ENCODE measurements at regions not wholly inside any gene's neighbourhood (a gene's known extent, or its start where the extent isn't known, plus 50 kb on each side); places are given as distances from the start of the nearest gene placed in this dataset.

DNA sequence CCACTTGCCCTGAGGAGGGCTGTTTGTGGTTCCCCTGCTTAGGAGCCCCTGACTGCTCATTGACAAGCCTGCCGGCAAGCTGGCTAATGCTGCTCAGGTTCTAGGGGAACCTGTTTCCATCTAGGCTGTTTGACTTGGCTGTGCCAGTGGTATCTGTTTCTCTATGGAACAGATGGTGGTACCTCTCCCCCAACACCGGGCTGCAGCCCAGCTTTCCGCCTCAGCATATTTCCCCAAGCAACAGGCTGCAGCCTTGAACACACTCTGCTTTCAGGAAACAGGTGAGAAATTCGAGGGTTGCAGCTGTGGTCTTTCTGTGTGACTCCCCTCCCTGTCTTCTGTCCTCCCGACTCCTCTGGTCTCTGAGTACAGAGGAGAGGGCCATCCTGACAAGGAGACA lies 132.3 kb downstream of the TMEM132E start:
- DNase-seq (ENCODE audit: low read depth) = no peak

DNA sequence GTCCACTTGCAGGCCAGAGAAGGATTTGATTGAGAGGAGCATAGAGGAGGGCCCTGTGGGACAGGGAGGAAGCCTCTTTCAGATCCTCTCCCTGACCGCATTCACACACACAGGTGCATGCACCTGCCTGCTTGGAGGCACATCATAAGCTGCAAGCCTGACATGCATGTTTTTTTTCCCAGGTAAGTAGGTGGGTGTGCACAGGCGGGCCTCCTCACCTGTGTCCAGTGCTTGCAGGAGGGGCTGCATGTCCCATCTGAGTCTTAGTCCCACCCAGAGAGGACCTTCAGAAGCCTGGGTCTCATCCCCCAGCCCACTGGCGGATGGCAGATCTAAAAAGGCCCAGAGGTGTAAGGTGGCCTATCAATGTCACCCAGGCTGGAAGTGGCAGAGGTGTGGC lies 130.8 kb downstream of the TMEM132E start:
- DNase-seq (ENCODE audit: low read depth) = no peak

DNA sequence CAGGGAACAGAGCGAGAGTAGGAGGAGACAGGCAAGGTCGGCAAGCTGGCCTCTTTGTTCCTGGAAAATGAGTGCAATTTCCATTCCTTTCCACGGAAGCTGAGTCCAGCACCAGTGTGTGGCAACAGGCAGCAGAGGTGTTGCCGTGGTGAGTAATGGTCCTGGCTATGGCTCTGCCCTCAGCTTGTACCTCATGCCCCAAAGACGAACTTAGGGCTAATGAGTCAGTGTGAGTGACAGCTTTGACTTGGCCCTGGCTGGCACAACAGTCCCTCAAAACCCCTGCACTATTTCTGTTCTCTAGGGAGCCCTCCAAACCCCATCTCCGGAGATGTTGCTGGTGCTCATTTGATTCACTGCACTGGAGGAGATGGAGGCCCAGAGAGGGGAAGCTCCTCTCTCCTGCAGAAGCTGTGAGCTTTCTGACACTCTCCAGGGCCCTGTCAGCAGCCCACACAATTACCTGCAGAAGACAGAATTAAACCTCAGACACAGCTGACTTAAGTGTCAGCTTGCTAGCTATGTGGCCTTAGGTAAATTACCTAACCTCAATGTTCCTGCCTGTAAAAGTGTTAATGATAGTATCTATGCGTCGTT lies 129.9 kb downstream of the TMEM132E start:
- no peak for DNase-seq (ENCODE audit: low read depth)

DNA sequence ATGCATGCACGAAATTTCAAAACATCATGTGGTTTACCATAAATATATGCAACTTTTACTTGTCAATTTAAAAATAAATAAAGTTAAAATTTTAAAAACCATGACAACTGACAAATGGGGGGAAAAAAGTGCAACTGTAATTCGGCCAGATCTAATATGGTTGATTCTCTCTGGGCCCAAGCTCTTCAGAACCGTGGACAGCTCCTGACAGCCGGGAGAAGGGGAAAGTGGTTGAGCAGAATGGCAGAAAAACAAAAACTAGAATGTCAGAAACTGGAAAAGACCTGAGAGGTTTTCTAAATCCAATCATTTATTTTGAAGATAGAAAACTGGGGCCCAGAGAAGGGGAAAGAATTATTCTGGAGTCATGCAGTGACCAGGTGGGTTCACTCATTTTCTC lies 126.6 kb downstream of the TMEM132E start:
- DNase-seq (ENCODE audit: low read depth) = no peak

DNA sequence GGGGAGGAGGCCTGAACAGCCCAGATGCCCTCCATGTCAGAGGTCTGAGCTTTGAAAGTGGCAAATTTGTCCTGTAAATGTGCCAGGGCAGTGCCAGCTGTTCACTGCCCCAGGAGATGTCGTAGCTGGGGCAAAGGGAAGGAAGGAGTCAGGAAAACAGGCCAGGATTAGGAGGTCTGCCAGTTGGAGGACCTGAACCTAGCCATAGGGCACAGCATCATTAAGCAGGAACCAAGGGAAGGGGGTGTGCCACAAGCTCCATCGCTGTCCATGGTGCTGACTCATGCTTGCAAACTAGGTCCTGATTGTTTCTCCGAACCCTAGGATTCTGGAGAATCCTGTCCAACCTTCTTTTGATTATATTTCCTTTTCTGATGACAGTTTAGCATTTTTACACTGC lies 124.2 kb downstream of the TMEM132E start:
- DNase-seq (ENCODE audit: low read depth) = peak; percentile 12

DNA sequence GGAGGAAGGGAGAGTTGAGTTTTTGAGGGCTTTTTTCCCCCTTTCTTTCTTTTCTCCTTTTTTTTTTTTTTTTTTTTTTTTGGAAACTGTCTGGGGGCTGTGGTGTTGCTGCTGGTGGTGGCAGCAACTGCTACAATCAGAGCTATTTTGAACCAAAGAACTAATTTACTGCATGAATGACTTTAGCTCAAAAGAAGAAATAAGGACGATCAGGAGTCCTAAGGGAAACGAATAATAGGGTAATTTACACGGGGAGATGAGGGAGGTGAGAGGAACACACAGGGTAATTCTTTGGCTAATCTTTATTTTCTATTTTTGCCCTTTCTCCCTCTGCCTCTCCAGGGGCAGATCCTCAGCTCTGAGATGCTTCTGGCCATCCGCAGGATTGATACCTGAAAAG lies 119.8 kb downstream of the TMEM132E start:
- no peak for DNase-seq (ENCODE audit: low read depth)

DNA sequence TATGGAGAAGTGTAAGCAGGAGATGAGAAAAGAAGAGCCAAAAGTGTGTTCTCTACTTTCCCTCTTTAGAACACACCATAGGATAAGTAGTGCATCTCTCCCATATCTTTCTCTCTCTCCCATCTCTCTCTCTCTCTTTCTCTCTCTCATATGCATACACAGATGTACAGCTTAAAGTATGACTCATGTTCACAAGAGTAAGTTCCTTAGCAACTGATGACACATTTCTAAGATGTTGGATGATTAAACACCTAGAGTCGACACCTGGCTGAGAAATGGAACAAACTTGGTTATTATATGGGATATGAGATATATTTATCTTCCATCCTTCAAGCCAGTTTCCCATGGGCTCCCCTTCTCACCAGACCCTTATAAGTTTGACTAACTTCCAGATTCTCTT lies 113.5 kb downstream of the TMEM132E start:
- no peak for DNase-seq (ENCODE audit: low read depth)

Measured in CMK (cell line).